Peyer's patch (tissue), 4 donors: ENCODE measurements at regions not wholly inside any gene's neighbourhood (a gene's known extent, or its start where the extent isn't known, plus 50 kb on each side); places are given as distances from the start of the nearest gene placed in this dataset.

Source experiments
- DNase-seq, 3 donors: peaks; one replicate each; pipeline ENCODE4 v3.0.0-alpha.2; 2017 to 2019
- H3K27ac ChIP-seq, 4 donors: fragments of 200-600 bp; sonication (generic); one replicate each; pipeline ENCODE4 v1.5.1; 2016 to 2019
- H3K27me3 ChIP-seq, 2 donors: fragments of 200-600 bp; sonication (generic); one replicate each; pipeline ENCODE4 v1.5.1; 2019
- H3K36me3 ChIP-seq, 3 donors: fragments of 200-600 bp; sonication (generic); one replicate each; pipeline ENCODE4 v1.5.1; 2016 to 2019
- H3K4me1 ChIP-seq, 4 donors: fragments of 200-600 bp; sonication (generic); one replicate each; pipeline ENCODE4 v1.5.1; 2016 to 2019
- H3K4me3 ChIP-seq, 4 donors: fragments of 200-600 bp; sonication (generic); 1 replicate in 3 of 4; 2 replicates in 1 of 4; pipeline ENCODE4 v1.5.1; 2016 to 2019; ENCODE audit warnings: mild to moderate bottlenecking in 1 of 4
- H3K9me3 ChIP-seq, 4 donors: fragments of 200-600 bp; sonication (generic); one replicate each; pipeline ENCODE4 v1.5.1; 2016 to 2019; ENCODE audit warnings: mild to moderate bottlenecking in 1 of 4
- POLR2A ChIP-seq, 2 donors: fragments of 450-650 bp; IDR thresholded peaks; one replicate each; pipeline ENCODE4 v1.5.1; 2017; ENCODE audit warnings: antibody characterized with exemption in 2 of 2, mild to moderate bottlenecking in 2 of 2, moderate library complexity in 2 of 2
- TF ChIP-seq, protein P1 (sequence below), 6 experiments: fragments of 450-650 bp in 4 of 6; fragments of 200-600 bp in 2 of 6; sonication (generic) in 1 of 6; IDR thresholded peaks; one replicate each; pipeline ENCODE4 v1.5.1; 2017 to 2019; ENCODE audit warnings: antibody characterized with exemption in 6 of 6, mild to moderate bottlenecking in 3 of 6, moderate library complexity in 1 of 6

DNA sequence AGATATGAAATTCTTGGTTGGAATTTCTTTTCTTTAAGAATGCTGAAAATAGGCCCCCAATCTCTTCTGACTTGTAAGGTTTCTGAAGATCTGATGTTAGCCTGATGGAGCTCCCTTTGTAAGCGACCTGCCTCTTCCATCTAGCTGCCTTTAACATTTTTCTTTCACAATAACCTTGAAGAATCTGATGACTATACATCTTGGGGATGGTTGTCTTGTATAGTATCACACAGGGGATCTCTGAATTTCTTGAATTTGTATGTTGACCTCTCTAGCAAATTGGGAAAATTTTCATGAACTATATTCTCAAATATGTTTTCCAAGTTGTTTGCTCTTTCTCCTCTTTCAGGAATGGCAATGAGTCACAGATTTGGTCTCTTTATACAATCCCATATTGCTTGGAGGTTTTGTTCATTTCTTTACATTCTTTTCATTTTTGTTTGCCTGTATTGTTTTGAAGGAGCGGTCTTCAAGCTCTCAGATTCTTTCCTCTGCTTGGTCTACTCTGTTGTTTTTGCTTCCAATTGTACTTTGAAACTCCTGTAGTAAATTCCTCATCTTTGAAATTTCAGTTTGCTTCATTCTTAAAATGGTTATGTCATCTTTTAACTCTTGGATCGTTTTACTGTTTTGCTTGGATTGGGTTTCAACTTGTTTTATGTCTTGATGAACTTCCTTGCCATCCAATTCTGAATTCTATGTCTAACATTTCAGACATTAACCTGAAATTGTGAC lies 245.2 kb upstream of the TARS1 start:
- DNase-seq = no peak
- Histone ChIP-seq H3K27me3 (no peaks in the 10 kb centered on the region), H3K36me3 (no peaks in the 10 kb centered on the region), H3K9me3 (no peaks in the 10 kb centered on the region), H3K27ac (no peak overlapping the region), H3K4me3 (no peak overlapping the region), H3K4me1 (no peaks in the 10 kb centered on the region)
- TF ChIP-seq POLR2A (IDR thresholded peaks at IDR 0.05) = no peak
- TF ChIP-seq, protein P1, sequence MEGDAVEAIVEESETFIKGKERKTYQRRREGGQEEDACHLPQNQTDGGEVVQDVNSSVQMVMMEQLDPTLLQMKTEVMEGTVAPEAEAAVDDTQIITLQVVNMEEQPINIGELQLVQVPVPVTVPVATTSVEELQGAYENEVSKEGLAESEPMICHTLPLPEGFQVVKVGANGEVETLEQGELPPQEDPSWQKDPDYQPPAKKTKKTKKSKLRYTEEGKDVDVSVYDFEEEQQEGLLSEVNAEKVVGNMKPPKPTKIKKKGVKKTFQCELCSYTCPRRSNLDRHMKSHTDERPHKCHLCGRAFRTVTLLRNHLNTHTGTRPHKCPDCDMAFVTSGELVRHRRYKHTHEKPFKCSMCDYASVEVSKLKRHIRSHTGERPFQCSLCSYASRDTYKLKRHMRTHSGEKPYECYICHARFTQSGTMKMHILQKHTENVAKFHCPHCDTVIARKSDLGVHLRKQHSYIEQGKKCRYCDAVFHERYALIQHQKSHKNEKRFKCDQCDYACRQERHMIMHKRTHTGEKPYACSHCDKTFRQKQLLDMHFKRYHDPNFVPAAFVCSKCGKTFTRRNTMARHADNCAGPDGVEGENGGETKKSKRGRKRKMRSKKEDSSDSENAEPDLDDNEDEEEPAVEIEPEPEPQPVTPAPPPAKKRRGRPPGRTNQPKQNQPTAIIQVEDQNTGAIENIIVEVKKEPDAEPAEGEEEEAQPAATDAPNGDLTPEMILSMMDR (IDR thresholded peaks at IDR 0.05) = no peak

DNA sequence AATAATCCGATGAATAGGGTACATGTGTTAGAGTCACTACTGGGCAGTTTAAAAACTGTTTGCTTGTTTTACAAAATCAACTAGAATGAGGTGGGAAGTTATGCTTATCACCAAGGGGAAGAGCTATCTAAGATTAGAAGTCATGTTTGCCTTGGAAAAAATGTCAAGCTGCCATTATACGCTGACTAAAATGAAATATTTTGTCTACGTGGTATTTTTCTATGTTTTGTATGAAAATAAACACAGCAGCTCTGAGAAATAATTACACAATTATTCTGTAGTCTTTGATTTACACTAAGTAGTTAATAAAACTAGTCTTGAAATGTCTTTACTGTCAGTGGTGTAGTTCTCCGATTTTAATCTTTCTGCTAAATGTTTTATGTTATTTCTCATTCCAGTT lies 241.9 kb upstream of the TARS1 start:
- no peaks in the 10 kb centered on the region for H3K9me3 ChIP-seq
- H3K4me3 ChIP-seq = no peak overlapping the region
- DNase-seq = no peak
- no peaks in the 10 kb centered on the region for H3K4me1 ChIP-seq
- TF ChIP-seq, protein P1 (IDR thresholded peaks at IDR 0.05) = no peak
- TF ChIP-seq POLR2A (IDR thresholded peaks at IDR 0.05) = no peak
- no peaks in the 10 kb centered on the region for H3K36me3 ChIP-seq
- no peaks in the 10 kb centered on the region for H3K27me3 ChIP-seq
- no peak overlapping the region for H3K27ac ChIP-seq

DNA sequence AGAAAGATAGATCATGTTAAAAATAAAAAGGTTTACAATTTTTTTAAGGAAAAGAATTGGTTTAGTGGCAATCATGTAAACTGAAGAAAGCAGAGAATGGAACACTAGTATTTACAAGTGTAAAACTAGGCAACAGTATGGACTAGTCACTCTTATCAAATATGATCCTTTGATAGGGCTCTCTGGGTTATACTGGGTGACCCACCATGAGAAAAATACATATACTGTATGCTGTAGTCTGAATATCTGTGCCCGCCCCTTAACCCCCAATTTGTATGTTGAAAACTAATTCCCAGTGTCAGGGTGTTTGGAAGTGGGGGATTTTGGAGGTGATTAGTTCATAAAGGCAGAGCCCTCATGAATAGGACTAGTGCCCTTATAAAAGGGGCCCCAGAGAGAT lies 236.8 kb upstream of the TARS1 start:
- DNase-seq = no peak
- Histone ChIP-seq H3K27ac (no peak overlapping the region), H3K4me3 (no peak overlapping the region), H3K36me3 (no peaks in the 10 kb centered on the region), H3K9me3 (no peaks in the 10 kb centered on the region), H3K27me3 (no peaks in the 10 kb centered on the region), H3K4me1 (no peaks in the 10 kb centered on the region)
- TF ChIP-seq, protein P1 (IDR thresholded peaks at IDR 0.05) = no peak
- no peak for TF ChIP-seq POLR2A (IDR thresholded peaks at IDR 0.05)

DNA sequence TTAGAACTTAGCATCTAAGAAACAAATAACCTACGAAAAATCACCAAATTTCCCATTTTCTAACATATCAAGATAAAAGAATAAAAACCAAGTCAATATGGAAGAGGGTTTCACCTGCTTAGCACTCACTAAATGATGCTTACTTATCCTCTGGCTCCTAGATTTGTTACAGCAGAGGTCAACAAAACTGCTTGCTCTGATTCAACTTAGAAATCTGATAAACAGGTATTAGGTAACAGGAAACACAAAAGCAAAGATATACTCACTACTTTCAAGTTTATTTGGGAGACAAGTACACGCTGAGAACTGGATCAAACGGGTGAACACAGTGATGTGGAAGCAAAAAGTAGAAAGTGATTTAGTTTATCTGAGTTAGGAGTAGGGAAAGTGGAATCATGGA lies 235.7 kb upstream of the TARS1 start:
- Histone ChIP-seq H3K36me3 (no peaks in the 10 kb centered on the region), H3K4me3 (no peak overlapping the region), H3K9me3 (no peaks in the 10 kb centered on the region), H3K27ac (no peak overlapping the region), H3K4me1 (no peaks in the 10 kb centered on the region), H3K27me3 (no peaks in the 10 kb centered on the region)
- TF ChIP-seq POLR2A (IDR thresholded peaks at IDR 0.05) = no peak
- TF ChIP-seq, protein P1 (IDR thresholded peaks at IDR 0.05) = no peak
- DNase-seq = no peak

DNA sequence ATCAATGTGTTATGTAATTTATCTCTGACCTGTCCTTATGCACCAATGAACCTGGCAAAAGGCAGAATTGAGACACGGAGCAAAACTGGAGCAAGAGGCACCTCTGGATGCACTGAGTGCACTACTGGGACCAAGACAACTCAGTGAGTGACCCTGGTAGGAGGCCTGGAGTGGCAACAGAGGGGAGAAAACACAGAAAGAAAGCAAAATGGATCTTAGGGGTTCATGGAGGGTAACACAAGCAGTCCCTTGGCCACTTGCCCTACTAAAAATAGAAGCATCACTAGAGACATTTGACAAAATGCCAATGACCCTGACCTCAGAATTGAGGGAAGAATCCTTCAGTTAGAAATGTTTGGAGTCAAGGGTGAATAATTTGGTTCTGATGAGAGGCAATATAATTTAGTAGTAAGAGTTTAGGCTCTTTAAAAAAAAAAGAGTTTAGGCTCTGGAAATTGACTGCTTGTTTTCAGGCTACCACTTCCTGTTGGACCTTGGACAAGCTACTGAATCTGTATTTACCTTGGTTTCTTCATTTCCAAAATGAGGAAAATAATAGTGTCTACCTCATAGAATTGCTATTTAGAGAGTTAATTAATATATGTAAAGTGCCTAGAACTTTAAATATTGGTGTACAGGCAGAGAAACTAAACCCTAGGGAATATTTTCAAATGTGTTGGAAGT lies 234.9 kb upstream of the TARS1 start:
- H3K36me3 ChIP-seq = no peaks in the 10 kb centered on the region
- H3K27me3 ChIP-seq = no peaks in the 10 kb centered on the region
- H3K9me3 ChIP-seq = no peaks in the 10 kb centered on the region
- H3K27ac ChIP-seq = no peak overlapping the region
- no peak for DNase-seq
- no peaks in the 10 kb centered on the region for H3K4me1 ChIP-seq
- no peak overlapping the region for H3K4me3 ChIP-seq
- TF ChIP-seq POLR2A (IDR thresholded peaks at IDR 0.05) = no peak
- TF ChIP-seq, protein P1 (IDR thresholded peaks at IDR 0.05) = no peak
